ENCODE measurements at regions not wholly inside any gene's neighbourhood (a gene's known extent, or its start where the extent isn't known, plus 50 kb on each side); places are given as distances from the start of the nearest gene placed in this dataset.
"Not testable (repeated sequence)": the region's sequence is repeated elsewhere in the genome, so short reads cannot be mapped to it uniquely, and the experiment has no call there.

GRCh38 chr4:66606215-66606614 lies 935.9 kb upstream of the EPHA5 start:
- no peak for DNase-seq (ENCODE audit: low read depth in 2 of 2)

- no peak for DNase-seq (ENCODE audit: low read depth in 2 of 2)
Observed at GRCh38 chr4:66604192-66604591, 933.9 kb upstream of the EPHA5 start.

- no peak for DNase-seq (ENCODE audit: low read depth in 2 of 2)
Observed at GRCh38 chr4:66602622-66603021, 932.3 kb upstream of the EPHA5 start.

- no peak for DNase-seq (ENCODE audit: low read depth in 2 of 2)
Observed at GRCh38 chr4:66591968-66592367, 921.7 kb upstream of the EPHA5 start.

- DNase-seq (ENCODE audit: low read depth in 2 of 2), result no peak
Observed at GRCh38 chr4:66590488-66591215, 920.4 kb upstream of the EPHA5 start.

GRCh38 chr4:66589183-66589582 lies 918.9 kb upstream of the EPHA5 start:
- no peak for DNase-seq (ENCODE audit: low read depth in 2 of 2)

- DNase-seq (ENCODE audit: low read depth in 2 of 2), result no peak
Observed at GRCh38 chr4:66585767-66586166, 915.5 kb upstream of the EPHA5 start.

GRCh38 chr4:66577922-66578321 lies 907.6 kb upstream of the EPHA5 start:
- no peak for DNase-seq (ENCODE audit: low read depth in 2 of 2)

- no peak for DNase-seq (ENCODE audit: low read depth in 2 of 2)
Observed at GRCh38 chr4:66575008-66575696, 904.9 kb upstream of the EPHA5 start.

- DNase-seq (ENCODE audit: low read depth in 2 of 2), result no peak
Observed at GRCh38 chr4:66574145-66574978, 904.1 kb upstream of the EPHA5 start.

- no peak for DNase-seq (ENCODE audit: low read depth in 2 of 2)
Observed at GRCh38 chr4:66572949-66573348, 902.7 kb upstream of the EPHA5 start.

GRCh38 chr4:66571145-66571695 lies 900.9 kb upstream of the EPHA5 start:
- DNase-seq (ENCODE audit: low read depth in 2 of 2), result no peak

GRCh38 chr4:66569228-66569627 lies 898.9 kb upstream of the EPHA5 start:
- no peak for DNase-seq (ENCODE audit: low read depth in 2 of 2)

- DNase-seq (ENCODE audit: low read depth in 2 of 2), result no peak
Observed at GRCh38 chr4:66568431-66568830, 898.1 kb upstream of the EPHA5 start.

GRCh38 chr4:66568001-66568400 lies 897.7 kb upstream of the EPHA5 start:
- DNase-seq (ENCODE audit: low read depth in 2 of 2), result no peak

- DNase-seq (ENCODE audit: low read depth in 2 of 2), result no peak
Observed at GRCh38 chr4:66567551-66567950, 897.3 kb upstream of the EPHA5 start.

GRCh38 chr4:66565801-66566200 lies 895.5 kb upstream of the EPHA5 start:
- DNase-seq (ENCODE audit: low read depth in 2 of 2), result no peak

- DNase-seq (ENCODE audit: low read depth in 2 of 2), result no peak
Observed at GRCh38 chr4:66564901-66565651, 894.8 kb upstream of the EPHA5 start.

GRCh38 chr4:66562276-66562806 lies 892.1 kb upstream of the EPHA5 start:
- no peak for DNase-seq (ENCODE audit: low read depth in 2 of 2)

GRCh38 chr4:66561465-66562053 lies 891.3 kb upstream of the EPHA5 start:
- DNase-seq (ENCODE audit: low read depth in 2 of 2), result not testable (repeated sequence)

- DNase-seq (ENCODE audit: low read depth in 2 of 2), result no peak
Observed at GRCh38 chr4:66558651-66559050, 888.4 kb upstream of the EPHA5 start.

Measured in stimulated activated CD8-positive, alpha-beta memory T cell treated with anti-CD3 and anti-CD28 coated beads, Interleukin-2, amount 100 ng/mL, for 48 hours (primary cell).